Ectodermal cell (in vitro differentiated cells): ENCODE measurements at regions not wholly inside any gene's neighbourhood (a gene's known extent, or its start where the extent isn't known, plus 50 kb on each side); places are given as distances from the start of the nearest gene placed in this dataset.

Experiments
- H3K27ac ChIP-seq: 2 replicates; pipeline ENCODE4 v1.7.0; 2013; ENCODE audit warnings: mild to moderate bottlenecking, low read depth, low read length; ENCODE audit not compliant: insufficient read depth, poor library complexity, severe bottlenecking
- H3K27me3 ChIP-seq: 2 replicates; pipeline ENCODE4 v1.7.0; 2013; ENCODE audit warnings: mild to moderate bottlenecking, low read length; ENCODE audit not compliant: insufficient read depth, control insufficient read depth, poor library complexity, severe bottlenecking
- H3K36me3 ChIP-seq: one replicate; pipeline ENCODE4 v1.7.0; 2013; ENCODE audit warnings: low read length; ENCODE audit not compliant: control insufficient read depth, insufficient read depth
- H3K4me1 ChIP-seq: one replicate; pipeline ENCODE4 v1.7.0; 2013; ENCODE audit warnings: low read length; ENCODE audit not compliant: control insufficient read depth, insufficient read depth
- H3K4me3 ChIP-seq: 2 replicates; pipeline ENCODE4 v1.7.0; 2013; ENCODE audit warnings: low read depth, low read length, control low read depth; ENCODE audit not compliant: insufficient read depth
- H3K9me3 ChIP-seq: 2 replicates; pipeline ENCODE4 v1.7.0; 2013; ENCODE audit warnings: mild to moderate bottlenecking, low read length, moderate library complexity; ENCODE audit not compliant: control insufficient read depth
- WGBS, 2 experiments: methylation state at CpG; one replicate each; pipeline ENCODE4 v1.1.7; 2013; ENCODE audit warnings: missing lambda C conversion rate in 2 of 2; 5-methylcytosine and 5-hydroxymethylcytosine counted together

DNA sequence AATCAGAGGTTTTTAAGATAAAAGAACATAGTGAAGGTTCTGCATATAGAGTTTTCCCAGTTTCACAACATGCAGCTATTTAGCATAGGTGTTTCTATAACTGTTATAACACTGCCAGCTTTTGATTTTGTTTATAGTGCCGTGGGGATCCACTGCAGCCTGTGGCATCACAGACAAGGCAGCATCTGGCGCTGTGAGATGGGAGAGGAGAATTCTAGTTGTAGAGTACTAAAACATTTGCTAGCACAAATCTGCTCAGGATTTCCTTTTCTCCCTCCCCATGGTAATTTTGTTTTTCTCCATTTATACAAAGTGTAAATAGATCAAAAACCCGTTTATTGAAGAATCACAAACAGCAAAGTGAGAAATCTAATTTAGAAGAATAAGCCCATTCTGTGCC lies 482.8 kb upstream of the NCAM2 start:
- H3K4me3 ChIP-seq = no peak overlapping the region
- no peaks in the 10 kb centered on the region for H3K9me3 ChIP-seq
- no peaks in the 10 kb centered on the region for H3K36me3 ChIP-seq
- H3K27me3 ChIP-seq = no peaks in the 10 kb centered on the region
- no peaks in the 10 kb centered on the region for H3K4me1 ChIP-seq
- WGBS, 2 experiments = 90 to 93% methylated on average over 2 to 3 of the region's 3 CpGs
- no peak overlapping the region for H3K27ac ChIP-seq

GRCh38 chr21:20519076-20519475 lies 479.1 kb upstream of the NCAM2 start:
- WGBS, 2 experiments = 97 to 100% methylated on average over 2 to 3 of the region's 3 CpGs
- Histone ChIP-seq H3K9me3 (no peaks in the 10 kb centered on the region), H3K27ac (no peak overlapping the region), H3K4me1 (no peaks in the 10 kb centered on the region), H3K27me3 (no peaks in the 10 kb centered on the region), H3K4me3 (no peak overlapping the region), H3K36me3 (no peaks in the 10 kb centered on the region)

DNA sequence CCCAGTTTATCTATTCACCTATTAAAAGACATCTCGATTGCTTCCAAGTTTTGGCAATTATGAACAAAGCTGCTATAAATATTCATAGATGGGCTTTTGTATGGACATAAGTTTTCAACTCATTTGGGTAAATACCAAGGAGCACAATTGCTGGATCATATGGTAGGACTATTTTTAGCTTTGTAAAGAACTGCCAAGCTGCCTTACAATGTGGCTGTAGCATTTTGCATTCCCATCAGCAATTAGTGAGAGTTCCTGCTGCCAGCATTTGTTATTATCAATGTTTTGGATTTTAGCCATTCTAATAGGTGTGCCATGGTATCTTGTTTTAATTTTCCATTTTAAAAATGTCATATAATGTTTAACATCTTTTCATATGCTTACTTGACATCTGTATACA lies 475.6 kb upstream of the NCAM2 start:
- no peak overlapping the region for H3K27ac ChIP-seq
- no peaks in the 10 kb centered on the region for H3K9me3 ChIP-seq
- no peaks in the 10 kb centered on the region for H3K36me3 ChIP-seq
- no peaks in the 10 kb centered on the region for H3K27me3 ChIP-seq
- H3K4me3 ChIP-seq = no peak overlapping the region
- H3K4me1 ChIP-seq = no peaks in the 10 kb centered on the region
- WGBS, 2 experiments = 89 to 100% methylated on average over 1 of the region's 1 CpG

DNA sequence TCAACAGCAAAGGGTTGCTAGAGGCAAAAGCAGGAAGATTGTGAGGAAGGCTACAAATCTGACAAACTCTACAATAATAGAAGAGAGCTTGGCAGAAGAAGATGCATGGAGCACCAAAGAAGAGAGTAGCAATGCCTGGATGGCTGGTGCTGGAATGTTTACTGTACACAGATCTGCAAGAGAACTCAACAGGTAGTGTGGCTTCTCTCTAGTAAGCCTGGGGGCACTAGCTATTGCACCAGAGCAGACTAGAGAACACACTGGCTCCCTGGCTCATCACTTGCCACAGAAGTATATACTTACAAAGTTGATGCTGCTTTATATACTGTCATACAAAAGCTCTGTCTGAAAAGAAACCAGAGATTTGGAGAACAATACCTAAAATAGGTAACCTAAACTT lies 475.0 kb upstream of the NCAM2 start:
- Histone ChIP-seq H3K27me3 (no peaks in the 10 kb centered on the region), H3K4me1 (no peaks in the 10 kb centered on the region), H3K9me3 (no peaks in the 10 kb centered on the region)

DNA sequence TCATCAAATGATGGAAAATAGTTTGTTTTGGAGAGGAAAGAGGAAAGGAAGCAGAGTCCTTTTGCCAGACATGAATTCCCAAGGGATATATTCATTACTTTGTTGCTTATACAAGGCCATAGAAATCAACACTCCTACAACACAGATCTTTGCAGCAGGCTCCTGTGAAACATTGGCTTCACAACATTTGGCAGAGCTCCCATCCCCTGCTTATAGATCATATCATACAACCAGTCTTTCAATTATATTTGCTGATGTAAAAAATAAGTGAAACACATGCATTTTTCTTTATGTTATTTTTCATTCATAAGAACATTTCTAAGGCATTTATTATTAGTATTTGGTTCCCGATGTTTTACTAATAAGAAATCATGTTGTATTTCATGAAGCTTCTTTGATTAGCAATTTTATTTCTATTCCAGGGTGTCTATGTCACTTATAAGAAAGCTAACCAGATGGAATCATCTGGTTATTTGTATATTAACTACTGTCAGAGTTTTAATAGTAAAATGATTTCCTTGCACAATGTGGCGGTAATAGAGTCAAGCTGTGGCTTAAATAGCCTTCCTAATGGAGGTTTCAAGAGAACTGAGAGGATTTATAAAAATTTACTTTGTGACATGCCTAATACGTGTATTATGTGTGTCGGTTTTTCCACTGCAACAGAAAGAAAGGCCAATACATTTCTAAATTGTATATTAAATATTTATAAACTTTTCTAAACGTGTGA lies 470.3 kb upstream of the NCAM2 start:
- Histone ChIP-seq H3K4me1 (no peaks in the 10 kb centered on the region), H3K27me3 (no peaks in the 10 kb centered on the region), H3K9me3 (no peaks in the 10 kb centered on the region), H3K4me3 (no peak overlapping the region), H3K27ac (no peak overlapping the region), H3K36me3 (no peaks in the 10 kb centered on the region)
- WGBS, 2 experiments = 87 to 98% methylated on average over 3 to 5 of the region's 5 CpGs

More for the DNA sequence above, 475.0 kb upstream of the NCAM2 start:
- H3K36me3 ChIP-seq = no peaks in the 10 kb centered on the region
- no peak overlapping the region for H3K27ac ChIP-seq
- H3K4me3 ChIP-seq = no peak overlapping the region

GRCh38 chr21:20537130-20537529 lies 461.1 kb upstream of the NCAM2 start:
- Histone ChIP-seq H3K4me1 (no peaks in the 10 kb centered on the region), H3K27ac (no peak overlapping the region), H3K27me3 (no peaks in the 10 kb centered on the region), H3K9me3 (no peaks in the 10 kb centered on the region), H3K36me3 (no peaks in the 10 kb centered on the region), H3K4me3 (no peak overlapping the region)
- WGBS, 2 experiments = 100% methylated on average over 1 of the region's 1 CpG

DNA sequence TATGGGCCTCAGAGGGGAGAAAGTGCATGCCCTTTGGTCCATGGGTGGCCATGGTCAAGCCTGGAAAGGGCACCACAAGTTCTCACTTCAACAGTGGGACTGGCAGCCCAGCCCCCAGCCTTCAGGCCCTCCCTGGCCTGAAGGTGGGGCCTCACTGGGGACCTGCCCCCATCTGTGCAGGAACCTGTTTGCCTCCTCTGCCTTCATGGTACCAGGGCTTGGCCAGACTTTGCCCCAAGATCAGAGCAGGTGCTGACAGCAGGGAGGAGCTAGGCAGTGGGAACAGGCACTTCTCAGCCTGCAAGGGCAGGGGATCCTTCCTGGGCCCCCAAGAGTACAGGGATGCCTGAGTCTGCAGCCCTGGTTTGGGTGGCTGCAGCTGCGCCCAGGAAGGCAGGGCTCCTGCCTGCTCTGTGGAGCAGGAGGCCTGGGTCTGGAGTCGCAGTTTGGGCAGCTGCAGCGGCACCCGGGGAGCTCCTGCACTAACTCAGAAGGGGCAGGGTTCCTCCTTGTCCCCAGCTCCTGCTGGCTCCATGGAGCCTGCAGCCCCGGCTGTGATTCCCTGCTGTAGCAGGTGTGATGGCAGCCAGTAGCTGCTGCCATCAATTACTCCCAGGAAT lies 460.1 kb upstream of the NCAM2 start:
- no peaks in the 10 kb centered on the region for H3K36me3 ChIP-seq
- no peaks in the 10 kb centered on the region for H3K27me3 ChIP-seq
- H3K9me3 ChIP-seq = no peaks in the 10 kb centered on the region
- H3K4me1 ChIP-seq = no peaks in the 10 kb centered on the region
- no peak overlapping the region for H3K4me3 ChIP-seq
- H3K27ac ChIP-seq = no peak overlapping the region
- WGBS, 2 experiments = 92 to 97% methylated on average over 5 of the region's 5 CpGs

- Histone ChIP-seq H3K9me3 (no peaks in the 10 kb centered on the region), H3K27me3 (no peaks in the 10 kb centered on the region), H3K27ac (no peak overlapping the region), H3K4me1 (no peaks in the 10 kb centered on the region), H3K4me3 (no peak overlapping the region), H3K36me3 (no peaks in the 10 kb centered on the region)
- 96 to 98% methylated on average over 9 of the region's 10 CpGs for WGBS, 2 experiments
These were observed 452.8 kb upstream of the NCAM2 start for GRCh38 chr21:20545454-20545853.

GRCh38 chr21:20551939-20552338 lies 446.3 kb upstream of the NCAM2 start:
- Histone ChIP-seq H3K27ac (no peak overlapping the region), H3K4me1 (no peaks in the 10 kb centered on the region), H3K9me3 (no peaks in the 10 kb centered on the region), H3K27me3 (no peaks in the 10 kb centered on the region), H3K36me3 (no peaks in the 10 kb centered on the region), H3K4me3 (no peak overlapping the region)
- WGBS, 2 experiments = 91 to 100% methylated on average over 1 of the region's 1 CpG

DNA sequence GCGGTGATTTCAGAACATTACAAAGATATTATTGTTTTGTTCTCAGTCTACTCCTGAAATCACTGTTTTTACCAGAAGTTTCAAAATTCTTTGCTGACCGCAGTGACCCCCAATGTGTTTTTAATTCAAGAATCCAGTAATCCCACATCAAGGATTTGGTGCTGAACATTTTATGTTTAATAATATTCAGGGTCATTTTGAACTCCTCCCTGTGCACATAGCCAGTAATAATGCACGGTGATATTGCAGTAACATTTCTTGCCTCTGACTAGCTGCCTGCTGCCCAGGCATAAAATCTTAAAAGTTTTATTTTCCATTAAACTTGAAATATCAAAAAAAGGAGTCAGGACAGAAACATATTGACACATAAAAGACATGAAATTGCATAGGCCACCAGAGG lies 443.4 kb upstream of the NCAM2 start:
- Histone ChIP-seq H3K27me3 (no peaks in the 10 kb centered on the region), H3K36me3 (no peaks in the 10 kb centered on the region), H3K4me3 (no peak overlapping the region), H3K27ac (no peak overlapping the region), H3K4me1 (no peaks in the 10 kb centered on the region), H3K9me3 (no peaks in the 10 kb centered on the region)
- WGBS, 2 experiments = 94 to 100% methylated on average over 2 to 3 of the region's 3 CpGs
